ENCODE measurements at regions not wholly inside any gene's neighbourhood (a gene's known extent, or its start where the extent isn't known, plus 50 kb on each side); places are given as distances from the start of the nearest gene placed in this dataset.
"Not testable (repeated sequence)": the region's sequence is repeated elsewhere in the genome, so short reads cannot be mapped to it uniquely, and the experiment has no call there.

DNA sequence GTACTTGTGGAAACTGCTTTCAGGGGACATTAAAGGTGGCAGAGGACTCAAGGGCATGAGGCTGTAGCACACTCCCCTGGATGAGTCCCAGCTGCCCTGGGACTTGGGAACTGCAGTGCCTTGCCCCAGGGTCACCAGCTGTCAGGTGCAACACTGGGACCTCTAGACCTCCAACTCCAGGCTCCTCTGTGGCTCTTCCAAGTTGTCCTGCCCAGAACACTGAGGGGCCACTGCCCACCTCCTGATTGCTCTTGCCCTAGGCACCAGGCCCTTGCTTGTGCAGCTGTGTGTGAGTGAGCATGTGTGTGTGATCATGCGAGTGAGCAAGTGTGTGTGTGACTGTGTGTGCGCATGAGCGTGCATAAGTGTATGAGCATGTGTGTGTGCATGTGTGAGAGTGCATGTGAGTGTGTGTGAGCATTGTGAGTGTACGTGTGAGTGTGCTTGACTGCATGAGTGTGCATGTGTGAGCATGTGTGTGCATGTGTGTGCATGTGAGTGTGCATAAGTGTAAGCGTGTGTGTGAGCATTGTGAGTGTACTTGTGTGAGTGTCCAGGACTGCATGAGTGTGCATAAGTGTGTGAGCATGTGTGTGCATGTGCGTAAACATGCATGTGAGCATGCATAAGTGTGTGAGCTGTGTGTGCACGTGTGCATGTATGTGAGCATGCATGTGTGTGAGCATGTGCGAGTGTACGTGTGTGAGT is 301.5 kb downstream of the NDUFA10 start:
- TF ChIP-seq, protein P1, sequence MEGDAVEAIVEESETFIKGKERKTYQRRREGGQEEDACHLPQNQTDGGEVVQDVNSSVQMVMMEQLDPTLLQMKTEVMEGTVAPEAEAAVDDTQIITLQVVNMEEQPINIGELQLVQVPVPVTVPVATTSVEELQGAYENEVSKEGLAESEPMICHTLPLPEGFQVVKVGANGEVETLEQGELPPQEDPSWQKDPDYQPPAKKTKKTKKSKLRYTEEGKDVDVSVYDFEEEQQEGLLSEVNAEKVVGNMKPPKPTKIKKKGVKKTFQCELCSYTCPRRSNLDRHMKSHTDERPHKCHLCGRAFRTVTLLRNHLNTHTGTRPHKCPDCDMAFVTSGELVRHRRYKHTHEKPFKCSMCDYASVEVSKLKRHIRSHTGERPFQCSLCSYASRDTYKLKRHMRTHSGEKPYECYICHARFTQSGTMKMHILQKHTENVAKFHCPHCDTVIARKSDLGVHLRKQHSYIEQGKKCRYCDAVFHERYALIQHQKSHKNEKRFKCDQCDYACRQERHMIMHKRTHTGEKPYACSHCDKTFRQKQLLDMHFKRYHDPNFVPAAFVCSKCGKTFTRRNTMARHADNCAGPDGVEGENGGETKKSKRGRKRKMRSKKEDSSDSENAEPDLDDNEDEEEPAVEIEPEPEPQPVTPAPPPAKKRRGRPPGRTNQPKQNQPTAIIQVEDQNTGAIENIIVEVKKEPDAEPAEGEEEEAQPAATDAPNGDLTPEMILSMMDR (conservative IDR thresholded peaks at IDR 0.05; ENCODE audit: low read length), result no peak
- H3K4me3 ChIP-seq (ENCODE audit: low read length), result no peak overlapping the region
- no peak for DNase-seq (ENCODE audit: low read depth)

GRCh38 chr2:239722760-239723470 is 302.2 kb downstream of the NDUFA10 start:
- DNase-seq (ENCODE audit: low read depth), result no peak
- TF ChIP-seq, protein P1 (conservative IDR thresholded peaks at IDR 0.05; ENCODE audit: low read length), result no peak
- H3K4me3 ChIP-seq (ENCODE audit: low read length), result no peak overlapping the region

- H3K4me3 ChIP-seq (ENCODE audit: low read length), result no peak overlapping the region
- DNase-seq (ENCODE audit: low read depth), result no peak
- TF ChIP-seq, protein P1 (conservative IDR thresholded peaks at IDR 0.05; ENCODE audit: low read length), result no peak
Measured at GRCh38 chr2:239721991-239722759, 303.0 kb downstream of the NDUFA10 start.

DNA sequence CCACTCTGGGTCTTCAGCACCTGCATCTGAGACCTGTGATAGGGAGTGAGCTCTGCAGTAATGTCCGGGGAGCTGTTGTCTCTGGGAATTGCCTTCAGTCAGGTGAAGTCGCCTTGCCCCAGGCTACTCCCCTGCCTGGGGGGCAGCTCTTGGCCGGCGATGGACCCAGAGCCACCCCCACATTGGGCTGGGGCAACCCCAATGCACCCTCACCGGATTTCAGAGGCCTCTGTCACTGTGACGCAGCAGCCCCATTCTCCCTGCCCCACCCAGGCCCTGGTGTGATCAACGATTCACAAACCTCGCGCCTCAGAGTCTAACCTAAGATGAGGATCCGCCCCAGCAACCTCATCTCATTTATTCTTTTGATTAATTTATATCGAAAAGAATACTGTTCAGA is 303.6 kb downstream of the NDUFA10 start:
- DNase-seq (ENCODE audit: low read depth), result no peak
- H3K4me3 ChIP-seq (ENCODE audit: low read length), result no peak overlapping the region
- TF ChIP-seq, protein P1 (conservative IDR thresholded peaks at IDR 0.05; ENCODE audit: low read length), result no peak

GRCh38 chr2:239720361-239721360 is 304.5 kb downstream of the NDUFA10 start:
- H3K4me3 ChIP-seq (ENCODE audit: low read length), result no peak overlapping the region
- DNase-seq (ENCODE audit: low read depth), result no peak
- TF ChIP-seq, protein P1 (conservative IDR thresholded peaks at IDR 0.05; ENCODE audit: low read length), result no peak

DNA sequence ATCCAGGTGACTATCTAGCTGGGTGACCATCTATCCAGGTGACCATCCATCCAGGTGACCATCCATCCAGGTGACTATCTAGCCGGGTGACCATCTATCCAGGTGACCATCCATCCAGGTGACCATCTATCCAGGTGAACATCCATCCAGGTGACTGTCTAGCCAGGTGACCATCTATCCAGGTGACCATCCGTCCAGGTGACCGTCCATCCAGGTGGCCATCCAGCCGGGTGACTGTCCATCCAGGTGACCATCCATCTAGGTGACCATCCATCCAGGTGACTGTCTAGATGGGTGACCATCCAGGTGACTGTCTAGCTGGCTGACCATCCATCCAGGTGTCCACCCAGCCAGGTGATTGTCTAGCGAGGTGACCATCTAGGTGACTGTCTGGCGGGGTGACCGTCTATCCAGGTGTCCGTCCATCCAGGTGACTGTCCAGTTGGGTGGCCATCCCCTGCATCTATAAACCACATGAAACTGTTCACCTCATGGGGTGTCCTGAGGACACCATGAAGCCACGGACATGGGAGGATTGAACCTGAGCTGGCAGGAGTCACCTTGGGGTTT is 305.3 kb downstream of the NDUFA10 start:
- TF ChIP-seq, protein P1 (conservative IDR thresholded peaks at IDR 0.05; ENCODE audit: low read length), result no peak
- H3K4me3 ChIP-seq (ENCODE audit: low read length), result no peak overlapping the region
- no peak for DNase-seq (ENCODE audit: low read depth)

DNA sequence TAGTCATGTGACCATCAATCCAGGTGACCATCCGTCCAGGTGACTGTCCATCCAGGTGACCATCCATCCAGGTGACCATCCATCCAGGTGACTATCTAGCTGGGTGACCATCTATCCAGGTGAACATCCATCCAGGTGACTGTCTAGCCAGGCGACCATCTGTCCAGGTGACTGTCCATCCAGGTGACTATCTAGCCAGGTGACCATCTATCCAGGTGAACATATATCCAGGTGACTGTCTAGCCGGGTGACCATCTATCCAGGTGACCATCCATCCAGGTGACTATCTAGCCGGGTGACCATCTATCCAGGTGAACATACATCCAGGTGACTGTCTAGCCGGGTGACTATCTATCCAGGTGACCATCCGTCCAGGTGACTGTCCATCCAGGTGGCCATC is 306.2 kb downstream of the NDUFA10 start:
- DNase-seq (ENCODE audit: low read depth); H3K4me3 ChIP-seq (ENCODE audit: low read length): not testable (repeated sequence)
